ENCODE measurements at regions not wholly inside any gene's neighbourhood (a gene's known extent, or its start where the extent isn't known, plus 50 kb on each side); places are given as distances from the start of the nearest gene placed in this dataset.

- peaks cover 5% of the 10 kb centered on the region for H3K4me1 ChIP-seq
- no peaks in the 10 kb centered on the region for H3K27me3 ChIP-seq
- H3K36me3 ChIP-seq, result no peaks in the 10 kb centered on the region
- TF ChIP-seq, protein P1, sequence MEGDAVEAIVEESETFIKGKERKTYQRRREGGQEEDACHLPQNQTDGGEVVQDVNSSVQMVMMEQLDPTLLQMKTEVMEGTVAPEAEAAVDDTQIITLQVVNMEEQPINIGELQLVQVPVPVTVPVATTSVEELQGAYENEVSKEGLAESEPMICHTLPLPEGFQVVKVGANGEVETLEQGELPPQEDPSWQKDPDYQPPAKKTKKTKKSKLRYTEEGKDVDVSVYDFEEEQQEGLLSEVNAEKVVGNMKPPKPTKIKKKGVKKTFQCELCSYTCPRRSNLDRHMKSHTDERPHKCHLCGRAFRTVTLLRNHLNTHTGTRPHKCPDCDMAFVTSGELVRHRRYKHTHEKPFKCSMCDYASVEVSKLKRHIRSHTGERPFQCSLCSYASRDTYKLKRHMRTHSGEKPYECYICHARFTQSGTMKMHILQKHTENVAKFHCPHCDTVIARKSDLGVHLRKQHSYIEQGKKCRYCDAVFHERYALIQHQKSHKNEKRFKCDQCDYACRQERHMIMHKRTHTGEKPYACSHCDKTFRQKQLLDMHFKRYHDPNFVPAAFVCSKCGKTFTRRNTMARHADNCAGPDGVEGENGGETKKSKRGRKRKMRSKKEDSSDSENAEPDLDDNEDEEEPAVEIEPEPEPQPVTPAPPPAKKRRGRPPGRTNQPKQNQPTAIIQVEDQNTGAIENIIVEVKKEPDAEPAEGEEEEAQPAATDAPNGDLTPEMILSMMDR (IDR thresholded peaks at IDR 0.05), result no peak
- H3K27ac ChIP-seq, result no peak overlapping the region
- DNase-seq (no peak), ATAC-seq (no peak)
- H3K4me3 ChIP-seq, result no peak overlapping the region
- no peaks in the 10 kb centered on the region for H3K9me3 ChIP-seq
- intact Hi-C loops (cut with DNase I), result no loop called here
Observed at GRCh38 chr2:12320027-12320734, 396.6 kb upstream of the TRIB2 start.

DNA sequence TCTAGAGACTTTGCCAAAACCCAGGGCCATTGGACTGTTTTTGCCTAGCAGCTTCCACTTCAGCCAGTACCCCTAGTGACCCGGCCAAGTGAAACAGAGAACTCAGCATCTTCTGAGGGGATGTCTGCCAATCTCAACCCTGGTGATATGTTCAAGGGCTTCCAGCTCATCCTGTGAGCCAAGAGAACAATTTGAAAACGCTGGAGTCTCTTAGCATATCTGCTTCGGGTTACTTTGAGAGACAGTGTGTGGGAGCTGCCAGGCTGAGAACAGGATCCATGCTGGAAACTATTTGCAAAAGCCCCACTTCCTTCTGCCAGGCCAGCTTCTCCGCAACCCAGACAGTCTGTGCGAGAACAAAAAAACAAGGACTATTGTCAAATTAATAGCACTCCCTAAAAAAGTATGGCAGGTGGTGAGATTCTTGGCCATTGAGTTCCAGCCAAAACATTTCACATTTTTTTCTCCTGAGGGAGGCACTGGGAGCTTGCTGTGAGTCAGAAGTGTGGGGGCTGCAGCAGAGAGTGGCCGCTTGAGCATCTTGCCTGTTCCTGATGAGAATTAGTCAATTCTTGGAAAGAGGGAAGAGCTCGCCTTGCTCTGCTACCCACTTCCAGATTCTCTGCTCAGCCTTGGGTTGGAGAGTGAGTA is 395.6 kb upstream of the TRIB2 start:
- Histone ChIP-seq H3K36me3 (no peaks in the 10 kb centered on the region), H3K4me3 (no peak overlapping the region), H3K4me1 (peaks cover 5% of the 10 kb centered on the region), H3K27ac (no peak overlapping the region), H3K27me3 (no peaks in the 10 kb centered on the region), H3K9me3 (no peaks in the 10 kb centered on the region)
- ATAC-seq (no peak), DNase-seq (no peak)
- intact Hi-C loops (cut with DNase I), result no loop called here
- TF ChIP-seq, protein P1 (IDR thresholded peaks at IDR 0.05), result no peak

DNA sequence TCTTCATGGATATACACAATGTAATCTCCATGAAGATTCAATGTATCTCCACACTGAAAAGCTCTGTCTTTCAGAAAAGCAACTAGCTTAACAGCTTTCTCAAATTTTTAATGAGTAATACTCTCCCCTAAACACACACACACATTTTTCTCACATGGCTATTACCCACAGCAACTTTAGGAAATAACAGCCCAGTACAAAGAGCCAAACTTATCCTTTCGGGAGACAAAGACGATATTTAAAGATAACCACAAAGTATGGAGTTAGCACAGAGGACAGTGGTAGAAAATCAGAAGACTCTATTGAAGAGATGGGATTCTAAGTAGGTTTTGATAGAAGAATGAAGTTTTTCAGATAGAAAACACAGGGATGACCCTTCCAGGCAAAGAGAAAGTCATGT is 394.9 kb upstream of the TRIB2 start:
- intact Hi-C loops (cut with DNase I), result no loop called here
- Histone ChIP-seq H3K4me3 (no peak overlapping the region), H3K9me3 (no peaks in the 10 kb centered on the region), H3K27ac (no peak overlapping the region), H3K27me3 (no peaks in the 10 kb centered on the region), H3K4me1 (peaks cover 5% of the 10 kb centered on the region), H3K36me3 (no peaks in the 10 kb centered on the region)
- TF ChIP-seq, protein P1 (IDR thresholded peaks at IDR 0.05), result no peak
- DNase-seq, result no peak
- ATAC-seq, result no peak

DNA sequence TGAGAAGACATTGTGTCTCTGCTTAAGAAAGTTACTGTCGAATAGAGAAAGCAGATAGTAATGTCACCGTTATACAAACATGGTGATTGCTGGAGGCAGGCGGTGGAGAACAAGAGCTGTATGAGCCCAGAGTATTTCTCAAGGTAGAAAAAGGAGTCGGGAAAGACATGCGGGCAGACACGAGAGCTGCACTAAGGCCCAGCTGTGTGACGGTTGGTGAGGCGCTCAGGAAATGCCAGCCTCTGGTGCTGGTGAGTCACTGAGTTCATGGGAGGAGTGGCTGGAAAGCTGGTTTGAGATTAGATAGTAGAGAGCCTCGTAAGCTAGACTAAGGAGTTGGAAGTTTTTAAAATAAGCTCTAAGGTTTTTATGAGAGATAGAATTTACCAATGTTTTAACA is 390.9 kb upstream of the TRIB2 start:
- H3K9me3 ChIP-seq, result no peaks in the 10 kb centered on the region
- H3K4me1 ChIP-seq, result peaks cover 2% of the 10 kb centered on the region
- H3K27ac ChIP-seq, result no peak overlapping the region
- H3K27me3 ChIP-seq, result no peaks in the 10 kb centered on the region
- H3K4me3 ChIP-seq, result no peak overlapping the region
- intact Hi-C loops (cut with DNase I), result no loop called here
- DNase-seq, result no peak
- TF ChIP-seq, protein P1 (IDR thresholded peaks at IDR 0.05), result no peak
- H3K36me3 ChIP-seq, result no peaks in the 10 kb centered on the region
- no peak for ATAC-seq

DNA sequence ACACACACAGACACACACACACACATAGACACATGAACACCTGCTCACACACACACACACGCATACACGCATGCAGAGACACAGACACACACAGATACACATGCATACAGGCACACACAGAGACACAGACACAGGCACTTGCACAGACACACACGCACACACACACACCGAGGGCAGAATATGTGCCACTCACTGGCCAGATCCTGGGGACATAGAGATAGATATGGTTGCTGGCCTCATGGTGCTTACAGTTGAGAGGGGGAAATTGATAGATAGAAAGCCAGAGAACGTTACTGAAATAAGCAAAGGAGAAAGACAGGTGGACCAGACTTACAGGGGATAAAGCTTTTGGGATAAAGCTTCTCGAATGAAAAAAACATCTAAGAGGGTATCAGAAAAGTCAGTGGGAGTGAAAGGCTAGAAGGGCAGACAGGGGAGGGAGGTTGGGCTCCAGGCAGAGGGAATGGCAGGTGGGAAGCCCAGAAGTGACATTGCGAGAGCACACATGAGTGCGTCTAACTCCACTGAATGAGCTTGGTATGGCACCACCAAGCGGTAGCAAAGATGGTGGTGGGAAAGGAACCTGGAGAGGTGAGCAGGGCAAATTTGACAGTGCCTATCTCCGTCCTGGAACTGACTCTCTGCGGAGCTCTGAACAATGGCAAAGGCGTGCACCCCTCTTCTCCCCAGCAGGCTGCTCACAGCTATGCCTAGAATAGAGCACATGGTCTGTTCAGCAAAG is 390.1 kb upstream of the TRIB2 start:
- no peak overlapping the region for H3K27ac ChIP-seq
- intact Hi-C loops (cut with DNase I), result no loop called here
- ATAC-seq, result peak; percentile 66

More for the DNA sequence above, 390.1 kb upstream of the TRIB2 start:
- H3K9me3 ChIP-seq, result no peaks in the 10 kb centered on the region
- H3K36me3 ChIP-seq, result no peaks in the 10 kb centered on the region
- DNase-seq, result no peak
- no peaks in the 10 kb centered on the region for H3K27me3 ChIP-seq
- no peaks in the 10 kb centered on the region for H3K4me1 ChIP-seq
- H3K4me3 ChIP-seq, result no peak overlapping the region
- TF ChIP-seq, protein P1 (IDR thresholded peaks at IDR 0.05), result peak; percentile 13
